ENCODE measurements at regions not wholly inside any gene's neighbourhood (a gene's known extent, or its start where the extent isn't known, plus 50 kb on each side); places are given as distances from the start of the nearest gene placed in this dataset.

- TF ChIP-seq POLR2AphosphoS5 (IDR thresholded peaks at IDR 0.05; ENCODE audit: low read depth, low read length) (no peak), REST (IDR thresholded peaks at IDR 0.05; ENCODE audit: insufficient read depth in 1 of 2, low read depth in 2 of 2, low read length in 2 of 2) (no peak), SIN3A (IDR thresholded peaks at IDR 0.05; ENCODE audit: borderline replicate concordance, insufficient read depth, low read length) (no peak)
These were observed 191.2 kb upstream of the LMNTD1 start for GRCh38 chr12:25744313-25744712.
